ENCODE measurements at regions not wholly inside any gene's neighbourhood (a gene's known extent, or its start where the extent isn't known, plus 50 kb on each side); places are given as distances from the start of the nearest gene placed in this dataset.

- DNase-seq (ENCODE audit: low read depth) = no peak
- TF ChIP-seq, protein P1, sequence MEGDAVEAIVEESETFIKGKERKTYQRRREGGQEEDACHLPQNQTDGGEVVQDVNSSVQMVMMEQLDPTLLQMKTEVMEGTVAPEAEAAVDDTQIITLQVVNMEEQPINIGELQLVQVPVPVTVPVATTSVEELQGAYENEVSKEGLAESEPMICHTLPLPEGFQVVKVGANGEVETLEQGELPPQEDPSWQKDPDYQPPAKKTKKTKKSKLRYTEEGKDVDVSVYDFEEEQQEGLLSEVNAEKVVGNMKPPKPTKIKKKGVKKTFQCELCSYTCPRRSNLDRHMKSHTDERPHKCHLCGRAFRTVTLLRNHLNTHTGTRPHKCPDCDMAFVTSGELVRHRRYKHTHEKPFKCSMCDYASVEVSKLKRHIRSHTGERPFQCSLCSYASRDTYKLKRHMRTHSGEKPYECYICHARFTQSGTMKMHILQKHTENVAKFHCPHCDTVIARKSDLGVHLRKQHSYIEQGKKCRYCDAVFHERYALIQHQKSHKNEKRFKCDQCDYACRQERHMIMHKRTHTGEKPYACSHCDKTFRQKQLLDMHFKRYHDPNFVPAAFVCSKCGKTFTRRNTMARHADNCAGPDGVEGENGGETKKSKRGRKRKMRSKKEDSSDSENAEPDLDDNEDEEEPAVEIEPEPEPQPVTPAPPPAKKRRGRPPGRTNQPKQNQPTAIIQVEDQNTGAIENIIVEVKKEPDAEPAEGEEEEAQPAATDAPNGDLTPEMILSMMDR (conservative IDR thresholded peaks at IDR 0.05; ENCODE audit: low read depth, low read length) = no peak
- peak overlapping the region; percentile 47 for H3K4me3 ChIP-seq (ENCODE audit: low read depth, low read length)
Measured at GRCh38 chr6:6736791-6737654, 148.5 kb downstream of the LY86 start.

- H3K4me3 ChIP-seq (ENCODE audit: low read depth, low read length) = peak overlapping the region; percentile 47
- TF ChIP-seq, protein P1 (conservative IDR thresholded peaks at IDR 0.05; ENCODE audit: low read depth, low read length) = no peak
- no peak for DNase-seq (ENCODE audit: low read depth)
Measured at GRCh38 chr6:6737671-6738070, 149.2 kb downstream of the LY86 start.

GRCh38 chr6:6738108-6738507 is 149.6 kb downstream of the LY86 start:
- TF ChIP-seq, protein P1 (conservative IDR thresholded peaks at IDR 0.05; ENCODE audit: low read depth, low read length) = no peak
- no peak for DNase-seq (ENCODE audit: low read depth)
- H3K4me3 ChIP-seq (ENCODE audit: low read depth, low read length) = no peak overlapping the region

- no peak for DNase-seq (ENCODE audit: low read depth)
- H3K4me3 ChIP-seq (ENCODE audit: low read depth, low read length) = no peak overlapping the region
Measured at GRCh38 chr6:6738922-6739716, 150.6 kb downstream of the LY86 start.

GRCh38 chr6:6740595-6740994 is 152.1 kb downstream of the LY86 start:
- no peak overlapping the region for H3K4me3 ChIP-seq (ENCODE audit: low read depth, low read length)
- no peak for DNase-seq (ENCODE audit: low read depth)
- TF ChIP-seq, protein P1 (conservative IDR thresholded peaks at IDR 0.05; ENCODE audit: low read depth, low read length) = no peak

More at GRCh38 chr6:6738922-6739716, 150.6 kb downstream of the LY86 start:
- TF ChIP-seq, protein P1 (conservative IDR thresholded peaks at IDR 0.05; ENCODE audit: low read depth, low read length) = no peak

- TF ChIP-seq, protein P1 (conservative IDR thresholded peaks at IDR 0.05; ENCODE audit: low read depth, low read length) = no peak
- DNase-seq (ENCODE audit: low read depth) = no peak
- no peak overlapping the region for H3K4me3 ChIP-seq (ENCODE audit: low read depth, low read length)
Measured at GRCh38 chr6:6741264-6741663, 152.7 kb downstream of the LY86 start.

All from epithelial cell of proximal tubule (primary cell).